H1 (cell line): ENCODE measurements at regions not wholly inside any gene's neighbourhood (a gene's known extent, or its start where the extent isn't known, plus 50 kb on each side); places are given as distances from the start of the nearest gene placed in this dataset.

ENCODE experiments used
- ASH2L ChIP-seq: fragments of 200-600, 300-600 bp; sonication (generic); IDR thresholded peaks from one replicate; pipeline ENCODE4 v1.7.1; 2017; ENCODE audit warnings: low read length
- EZH2 ChIP-seq: fragments of 200-600 bp; sonication (generic); IDR thresholded peaks from 2 replicates; pipeline ENCODE4 v1.7.1; 2012; ENCODE audit warnings: low read depth, mild to moderate bottlenecking, moderate library complexity, low read length, inconsistent platforms; ENCODE audit not compliant: severe bottlenecking
- NANOG ChIP-seq: IDR thresholded peaks from 2 replicates; pipeline ENCODE4 v1.6.1; 2011; ENCODE audit warnings: low read length, low read depth, mild to moderate bottlenecking, inconsistent platforms; ENCODE audit not compliant: insufficient read depth, poor library complexity, severe bottlenecking
- PHF8 ChIP-seq: fragments of 200-600 bp; sonication (generic); conservative IDR thresholded peaks from 2 replicates; pipeline ENCODE4 v1.7.1; 2012; ENCODE audit warnings: low read depth, mild to moderate bottlenecking, inconsistent platforms, low read length, moderate library complexity
- SP2 ChIP-seq: IDR thresholded peaks from 2 replicates; pipeline ENCODE4 v1.6.1; 2012; ENCODE audit warnings: mild to moderate bottlenecking, low read length, inconsistent platforms

GRCh38 chr17:79212149-79213087 is 137.8 kb downstream of the ENGASE start (continued):
- peak; percentile 1 for TF ChIP-seq NANOG
- no peak for TF ChIP-seq PHF8
- TF ChIP-seq ASH2L = no peak
- TF ChIP-seq EZH2 = no peak
- no peak for TF ChIP-seq SP2
- TF ChIP-seq, all 59 proteins: peak for 2
